ENCODE measurements at regions not wholly inside any gene's neighbourhood (a gene's known extent, or its start where the extent isn't known, plus 50 kb on each side); places are given as distances from the start of the nearest gene placed in this dataset.

- Histone ChIP-seq H2BK120ac (replicated peaks; ENCODE audit: low read depth, low read length) (no peak overlapping the region), H4K20me1 (replicated peaks in 1 of 2; ENCODE audit: control insufficient read depth in 1 of 2, insufficient read depth in 2 of 2, low read length in 2 of 2) (no peaks in the 10 kb centered on the region), H3K79me2 (ENCODE audit: control insufficient read depth in 1 of 2, insufficient read depth in 2 of 2, low read length in 2 of 2) (no peaks in the 10 kb centered on the region), H3K4me1 (replicated peaks in 1 of 4; ENCODE audit: control insufficient read depth in 3 of 4, insufficient read depth in 4 of 4, low read length in 3 of 4) (no peaks in the 10 kb centered on the region), H3K4me2 (ENCODE audit: insufficient read depth in 1 of 2, low read depth in 2 of 2, low read length in 2 of 2) (no peak overlapping the region), H3K27ac (ENCODE audit: low read depth, low read length) (no peak overlapping the region), H3K4ac (replicated peaks; ENCODE audit: insufficient read length, low read depth, low read length) (no peak overlapping the region), H3K23ac (ENCODE audit: insufficient read length) (no peak overlapping the region), H3K27me3 (replicated peaks in 1 of 4; ENCODE audit: control insufficient read depth in 3 of 4, extremely low read depth in 1 of 4, insufficient read depth in 3 of 4, low read length in 3 of 4) (no peaks in the 10 kb centered on the region), H2BK15ac (ENCODE audit: low read length) (no peak overlapping the region), H2AK5ac (ENCODE audit: low read depth, low read length) (no peak overlapping the region), H3K14ac (ENCODE audit: insufficient read length) (no peak overlapping the region), H2AFZ (ENCODE audit: low read length) (no peak overlapping the region), H4K8ac (ENCODE audit: extremely low read depth, insufficient read depth, low read length) (no peak overlapping the region), H2BK20ac (ENCODE audit: low read length) (no peak overlapping the region), H3K56ac (replicated peaks; ENCODE audit: insufficient read length, low read depth, low read length) (no peak overlapping the region), H4K5ac (ENCODE audit: insufficient read length, low read depth, low read length) (no peak overlapping the region), H3K9ac (replicated peaks in 1 of 4; ENCODE audit: extremely low read depth in 1 of 4, low read depth in 3 of 4, low read length in 3 of 4) (no peak overlapping the region), H3K9me3 (ENCODE audit: insufficient read depth in 2 of 2, low read depth in 1 of 2, low read length in 1 of 2) (no peaks in the 10 kb centered on the region), H3K18ac (ENCODE audit: extremely low read depth, low read length) (no peak overlapping the region), H3K79me1 (ENCODE audit: low read depth, low read length) (no peaks in the 10 kb centered on the region), H2BK12ac (ENCODE audit: low read depth, low read length) (no peak overlapping the region), H3K36me3 (ENCODE audit: control insufficient read depth in 2 of 4, insufficient read depth in 4 of 4, low read length in 3 of 4) (no peaks in the 10 kb centered on the region), H2BK5ac (ENCODE audit: low read depth, low read length) (no peak overlapping the region), H4K91ac (replicated peaks; ENCODE audit: insufficient read length, low read length) (no peak overlapping the region), H3K4me3 (ENCODE audit: extremely low read depth in 1 of 4, insufficient read depth in 2 of 4, low read depth in 3 of 4, low read length in 4 of 4) (no peak overlapping the region), H3K23me2 (ENCODE audit: low read depth, low read length) (no peaks in the 10 kb centered on the region; the same call in 1 of the 2 replicates)
- no peak for DNase-seq (ENCODE audit: low read depth in 1 of 2, low spot score in 2 of 2)
- ChIA-PET POLR2A (ENCODE audit: partially characterized antibody) (no interaction called here), CTCF (ENCODE audit: partially characterized antibody) (no interaction called here)
- WGBS, 2 experiments (ENCODE audit: extremely low coverage in 1 of 2, insufficient coverage in 1 of 2, insufficient read length in 1 of 2, insufficient replicate concordance in 2 of 2, low coverage in 1 of 2, low lambda C conversion rate in 2 of 2, missing lambda C conversion rate in 1 of 2), result 97% methylated on average over 4 of the region's 4 CpGs; no CpG with 5 or more reads in 1 of the 2 experiments
- FAIRE-seq, result no peak
- TF ChIP-seq CTCF (IDR thresholded peaks at IDR 0.05; ENCODE audit: control extremely low read depth in 1 of 3, insufficient read depth in 1 of 3, low read depth in 1 of 3, low read length in 3 of 3) (no peak), ATF3 (IDR thresholded peaks at IDR 0.05; ENCODE audit: insufficient read depth, low read depth, low read length) (no peak), CHD2 (IDR thresholded peaks at IDR 0.05; ENCODE audit: low read length) (no peak), KDM5A (IDR thresholded peaks at IDR 0.05; ENCODE audit: low read length) (no peak), ATF2 (IDR thresholded peaks at IDR 0.05; ENCODE audit: low read length) (no peak), GTF2F1 (IDR thresholded peaks at IDR 0.05; ENCODE audit: borderline replicate concordance, low read depth, low read length) (no peak), PHF8 (conservative IDR thresholded peaks at IDR 0.05; ENCODE audit: low read depth, low read length) (no peak), RAD21 (IDR thresholded peaks at IDR 0.05 in 1 of 2, conservative IDR thresholded peaks at IDR 0.05 in 1 of 2; ENCODE audit: low read depth in 2 of 2, low read length in 2 of 2) (no peak), EP300 (IDR thresholded peaks at IDR 0.05; ENCODE audit: borderline replicate concordance in 1 of 2, low read depth in 2 of 2, low read length in 2 of 2) (no peak)
These were observed 296.5 kb upstream of the DMAC1 start for GRCh38 chr9:8096091-8096490.
